Lower lobe of right lung (tissue), 2 donors: ENCODE measurements at regions not wholly inside any gene's neighbourhood (a gene's known extent, or its start where the extent isn't known, plus 50 kb on each side); places are given as distances from the start of the nearest gene placed in this dataset.
"Not testable (repeated sequence)": the region's sequence is repeated elsewhere in the genome, so short reads cannot be mapped to it uniquely, and the experiment has no call there.

Experiments used
- ATAC-seq, 2 donors: fragments of 200-7000 bp; cut with Tn5 transposase; one replicate each; pipeline ENCODE4 v1.9.1; 2020 to 2022; ENCODE audit warnings: mild to moderate bottlenecking in 2 of 2, moderate library complexity in 2 of 2
- DNase-seq: peaks from one replicate; pipeline ENCODE4 v3.0.0-alpha.2; 2020
- H3K27ac ChIP-seq: fragments of 200-600 bp; one replicate; pipeline ENCODE4 v1.8.0; 2022
- H3K27me3 ChIP-seq: fragments of 200-600 bp; one replicate; pipeline ENCODE4 v1.8.0; 2022; ENCODE audit warnings: low read depth
- H3K36me3 ChIP-seq: fragments of 200-600 bp; one replicate; pipeline ENCODE4 v1.8.0; 2022; ENCODE audit warnings: mild to moderate bottlenecking
- H3K4me1 ChIP-seq: fragments of 200-600 bp; one replicate; pipeline ENCODE4 v1.8.0; 2022
- H3K4me3 ChIP-seq: fragments of 200-600 bp; one replicate; pipeline ENCODE4 v1.8.0; 2022; ENCODE audit warnings: mild to moderate bottlenecking
- H3K9me3 ChIP-seq: fragments of 200-600 bp; one replicate; pipeline ENCODE4 v1.8.0; 2022
- CTCF ChIP-seq: fragments of 200-600 bp; IDR thresholded peaks from one replicate; pipeline ENCODE4 v1.8.0; 2022; ENCODE audit warnings: antibody characterized with exemption, mild to moderate bottlenecking
- intact Hi-C: fragments of 100-400 bp; cut with DNase I; formaldehyde crosslinking; loops from one replicate; pipeline ENCODE4 v1.11.0; 2022
- donor health status: DM: no; HTN: yes; CAD: no; lungs with severe emphysema.

- ATAC-seq (no peak), DNase-seq (no peak)
- Histone ChIP-seq H3K4me1 (no peaks in the 10 kb centered on the region), H3K36me3 (no peaks in the 10 kb centered on the region), H3K4me3 (no peak overlapping the region), H3K9me3 (no peaks in the 10 kb centered on the region), H3K27ac (no peak overlapping the region), H3K27me3 (no peaks in the 10 kb centered on the region)
- intact Hi-C loops: no loop called here
- no peak for TF ChIP-seq CTCF
Observed at GRCh38 chr5:108467563-108467962, 85.7 kb upstream of the FBXL17 start.

DNA sequence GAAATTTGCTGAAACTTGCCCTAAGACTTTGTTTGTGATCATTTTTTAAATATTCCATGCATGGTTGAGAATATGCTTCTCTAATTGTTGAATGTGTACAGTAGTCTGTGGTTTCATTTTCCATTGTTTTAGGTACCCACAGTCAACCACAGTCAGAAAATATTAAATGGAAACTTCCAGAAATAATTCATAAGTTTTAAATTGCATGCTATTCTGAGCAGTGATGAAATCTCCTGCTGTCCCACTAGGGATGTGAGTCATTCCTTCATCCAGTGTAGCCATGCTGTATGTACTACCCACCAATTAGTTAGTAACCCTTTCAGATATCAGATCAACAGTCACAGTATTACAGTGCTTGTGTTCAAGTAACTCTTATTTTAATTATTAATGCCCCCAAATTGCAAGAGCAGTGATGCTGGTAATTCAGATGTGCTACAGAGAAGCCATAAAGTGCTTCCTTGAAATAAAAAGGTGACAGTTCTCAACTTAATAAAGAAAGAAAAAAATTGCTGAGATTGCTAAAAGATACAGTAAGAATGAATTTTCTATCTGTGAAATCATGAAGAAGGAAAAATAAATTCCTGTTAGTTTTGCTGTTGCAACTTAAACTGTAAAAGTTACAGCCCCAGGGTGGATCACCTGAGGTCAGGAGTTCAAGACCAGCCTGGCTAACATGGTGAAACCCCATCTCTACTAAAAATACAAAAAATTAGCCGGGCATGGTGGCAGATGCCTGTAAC is 79.9 kb upstream of the FBXL17 start:
- intact Hi-C loops: no loop called here
- no peak for TF ChIP-seq CTCF
- H3K27ac ChIP-seq: no peak overlapping the region
- no peaks in the 10 kb centered on the region for H3K36me3 ChIP-seq
- no peak for ATAC-seq
- no peaks in the 10 kb centered on the region for H3K9me3 ChIP-seq
- no peak overlapping the region for H3K4me3 ChIP-seq
- DNase-seq: no peak
- no peaks in the 10 kb centered on the region for H3K4me1 ChIP-seq
- no peaks in the 10 kb centered on the region for H3K27me3 ChIP-seq

- no peaks in the 10 kb centered on the region for H3K27me3 ChIP-seq
- intact Hi-C loops: no loop called here
- no peak overlapping the region for H3K27ac ChIP-seq
- no peaks in the 10 kb centered on the region for H3K4me1 ChIP-seq
- H3K36me3 ChIP-seq: no peaks in the 10 kb centered on the region
- no peaks in the 10 kb centered on the region for H3K9me3 ChIP-seq
- DNase-seq: no peak
- ATAC-seq: no peak
- TF ChIP-seq CTCF: no peak
- H3K4me3 ChIP-seq: no peak overlapping the region
Observed at GRCh38 chr5:108459769-108460168, 77.9 kb upstream of the FBXL17 start.

- Histone ChIP-seq H3K4me3 (no peak overlapping the region), H3K27me3 (no peaks in the 10 kb centered on the region), H3K9me3 (no peaks in the 10 kb centered on the region), H3K27ac (no peak overlapping the region), H3K4me1 (no peaks in the 10 kb centered on the region), H3K36me3 (no peaks in the 10 kb centered on the region)
- no peak for TF ChIP-seq CTCF
- no peak for DNase-seq
- intact Hi-C loops: no loop called here
- ATAC-seq: no peak
Observed at GRCh38 chr5:108451269-108451668, 69.4 kb upstream of the FBXL17 start.

DNA sequence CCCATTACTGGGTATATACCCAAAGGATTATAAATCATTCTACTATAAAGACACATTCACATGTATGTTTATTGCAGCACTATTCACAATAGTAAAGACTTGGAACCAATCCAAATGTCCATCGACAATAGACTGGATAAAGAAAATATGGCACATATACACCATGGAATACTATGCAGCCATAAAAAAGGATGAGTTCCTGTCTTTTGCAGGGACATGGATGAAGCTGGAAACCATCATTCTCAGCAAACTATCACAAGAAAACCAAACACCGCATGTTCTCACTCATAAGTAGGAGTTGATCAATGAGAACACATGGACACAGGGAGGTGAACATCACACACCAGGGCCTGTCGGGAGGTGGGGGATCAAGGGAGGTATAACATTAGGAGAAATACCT is 62.2 kb upstream of the FBXL17 start:
- H3K9me3 ChIP-seq, intact Hi-C loops, ATAC-seq: not testable (repeated sequence)

DNA sequence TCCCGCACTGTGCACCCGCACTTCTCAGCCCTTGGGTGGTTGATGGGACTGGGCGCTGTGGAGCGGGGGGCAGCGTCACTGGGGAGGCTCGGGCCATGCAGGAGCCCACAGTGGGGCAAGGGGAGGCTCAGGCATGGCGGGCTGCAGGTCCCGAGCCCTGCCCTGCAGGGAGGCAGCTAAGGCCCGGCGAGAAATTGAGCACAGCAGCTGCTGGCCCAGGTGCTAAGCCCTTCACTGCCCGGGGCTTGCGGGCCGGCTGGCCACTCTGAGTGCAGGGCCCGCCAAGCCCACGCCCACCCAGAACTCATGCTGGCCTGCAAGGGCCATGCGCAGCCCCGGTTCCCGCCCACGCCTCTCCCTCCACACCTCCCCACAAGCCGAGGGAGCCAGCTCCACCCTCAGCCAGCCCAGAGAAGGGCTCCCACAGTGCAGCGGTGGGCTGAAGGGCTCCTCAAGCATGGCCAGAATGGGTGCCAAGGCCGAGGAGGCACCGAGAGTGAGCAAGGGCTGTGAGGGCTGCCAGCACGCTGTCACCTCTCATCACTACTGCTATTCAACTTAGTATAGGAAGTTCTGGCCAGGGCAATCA is 60.3 kb upstream of the FBXL17 start:
- H3K36me3 ChIP-seq, H3K27ac ChIP-seq, H3K4me3 ChIP-seq, H3K9me3 ChIP-seq, intact Hi-C loops, H3K4me1 ChIP-seq, H3K27me3 ChIP-seq, ATAC-seq, DNase-seq: not testable (repeated sequence)

More for the DNA sequence above, 62.2 kb upstream of the FBXL17 start:
- DNase-seq, H3K4me1 ChIP-seq, H3K4me3 ChIP-seq, H3K27me3 ChIP-seq, H3K36me3 ChIP-seq, H3K27ac ChIP-seq: not testable (repeated sequence)
